K562 (cell line): ENCODE measurements at regions not wholly inside any gene's neighbourhood (a gene's known extent, or its start where the extent isn't known, plus 50 kb on each side); places are given as distances from the start of the nearest gene placed in this dataset.

Experiments
- ATAC-seq: fragments of 200-7000 bp; cut with Tn5 transposase; 3 replicates; pipeline ENCODE4 v1.9.1; 2020; ENCODE audit warnings: moderate library complexity
- BruUV-seq: library from RNA; stranded (reverse); fragments of 400-500 nt; replicated peaks from 2 replicates; lab custom pipeline; 2021; lab: Mats Ljungman, UMichigan
- CTCF ChIA-PET: fragments of 300-600 bp; formaldehyde crosslinking; extraction: SDS; loops from one replicate; lab custom pipeline; 2021; ENCODE audit warnings: low intra/inter-chr PET ratio; lab: Yijun Ruan, JAX
- POLR2A ChIA-PET: fragments of 300-600, 350-650 bp; sonication (Branson Sonifier 250); formaldehyde crosslinking; extraction: SDS; loops from one replicate; lab custom pipeline; 2021; ENCODE audit warnings: antibody characterized with exemption, inconsistent platforms; lab: Yijun Ruan, JAX
- DNase-seq, 4 experiments: peaks; one replicate each; pipeline versions ENCODE4 v3.0.0 to v3.0.0-alpha.2; 2011 to 2018; ENCODE audit warnings: low spot score in 3 of 4, mixed read lengths in 3 of 4; ENCODE audit errors: extremely low read depth in 1 of 4
- FAIRE-seq: peaks from 2 replicates; lab custom pipeline; 2011; peaks lifted over from hg19 to GRCh38; lab: Jason Lieb, UNC
- H2AFZ ChIP-seq: 2 replicates; pipeline ENCODE4 v1.6.0; 2011; ENCODE audit warnings: low read depth, low read length, control low read depth, inconsistent platforms
- H3K27ac ChIP-seq: fragments of 200-600 bp; 3 replicates; pipeline ENCODE4 v1.8.0; 2011; ENCODE audit warnings: low read depth, mild to moderate bottlenecking, control low read depth, inconsistent platforms, low read length, moderate library complexity, mixed read lengths; ENCODE audit errors: extremely low read depth
- H3K27me3 ChIP-seq, 2 experiments: fragments of 300-600 bp in 1 of 2; 2 replicates in 1 of 2; 3 replicates in 1 of 2; pipeline versions ENCODE4 v1.6.0 to v1.8.0; 2011; ENCODE audit warnings: inconsistent platforms in 2 of 2, low read length in 2 of 2, mild to moderate bottlenecking in 1 of 2, mixed read lengths in 1 of 2, moderate library complexity in 1 of 2; ENCODE audit not compliant: control insufficient read depth in 2 of 2, insufficient read depth in 2 of 2
- H3K36me3 ChIP-seq: fragments of 300-600 bp; 3 replicates; pipeline ENCODE4 v1.8.0; 2011; ENCODE audit warnings: mild to moderate bottlenecking, low read length, inconsistent platforms; ENCODE audit not compliant: control insufficient read depth, insufficient read depth
- H3K4me1 ChIP-seq, 2 experiments: fragments of 200-600 bp in 1 of 2; replicated peaks in 1 of 2; 2 replicates in 1 of 2; 3 replicates in 1 of 2; pipeline versions ENCODE4 v1.5.1 to v1.8.0; 2011; ENCODE audit warnings: inconsistent platforms in 2 of 2, low read length in 2 of 2, mild to moderate bottlenecking in 1 of 2, mixed read lengths in 1 of 2, moderate library complexity in 1 of 2; ENCODE audit not compliant: control insufficient read depth in 2 of 2, insufficient read depth in 2 of 2
- H3K4me2 ChIP-seq: 2 replicates; pipeline ENCODE4 v1.6.1; 2011; ENCODE audit warnings: low read length, control low read depth, inconsistent platforms, mixed read lengths; ENCODE audit not compliant: insufficient read depth
- H3K4me3 ChIP-seq: fragments of 200-600 bp; sonication (generic), shearing (Covaris generic); 2 replicates; pipeline ENCODE4 v1.5.1; 2016; ENCODE audit warnings: control low read depth, inconsistent platforms
- H3K79me2 ChIP-seq: fragments of 200-600 bp; 3 replicates; pipeline ENCODE4 v1.8.0; 2011; ENCODE audit warnings: low read length, inconsistent platforms; ENCODE audit not compliant: control insufficient read depth, insufficient read depth
- H3K9ac ChIP-seq, 2 experiments: 2 replicates each; pipeline versions ENCODE4 v1.6.0 to v1.6.1; 2011; ENCODE audit warnings: low read depth in 2 of 2, low read length in 2 of 2, control low read depth in 1 of 2, inconsistent platforms in 1 of 2, mild to moderate bottlenecking in 1 of 2, mixed read lengths in 1 of 2; ENCODE audit not compliant: insufficient read depth in 1 of 2
- H3K9me1 ChIP-seq: one replicate; pipeline ENCODE4 v1.6.0; 2011; ENCODE audit warnings: inconsistent platforms, mild to moderate bottlenecking, low read length, moderate library complexity; ENCODE audit not compliant: control insufficient read depth, insufficient read depth
- H3K9me3 ChIP-seq: replicated peaks from 2 replicates; pipeline ENCODE4 v1.5.1; 2011; ENCODE audit warnings: low read depth, low read length, inconsistent platforms; ENCODE audit not compliant: control insufficient read depth, insufficient read depth
- H4K20me1 ChIP-seq: replicated peaks from 2 replicates; pipeline ENCODE4 v1.6.1; 2011; ENCODE audit warnings: low read length, inconsistent platforms, mixed read lengths; ENCODE audit not compliant: control insufficient read depth, insufficient read depth
- ARHGAP35 ChIP-seq: fragments of 450-650 bp; IDR thresholded peaks from 2 replicates; pipeline ENCODE4 v1.6.1; 2018; ENCODE audit not compliant: partially characterized antibody
- ARNT ChIP-seq, 2 experiments: fragments of 450-650 bp; IDR thresholded peaks; 2 replicates each; pipeline ENCODE4 v1.6.1; 2016; ENCODE audit warnings: mild to moderate bottlenecking in 1 of 2
- CGGBP1 ChIP-seq: fragments of 250-450 bp; sonication (Bioruptor Pico); IDR thresholded peaks from 2 replicates; pipeline ENCODE4 v1.9.0; 2021; ENCODE audit warnings: mild to moderate bottlenecking
- EGR1 ChIP-seq: fragments of 450-650 bp; conservative IDR thresholded peaks from 2 replicates; pipeline ENCODE4 v1.6.1; 2017; ENCODE audit warnings: mild to moderate bottlenecking
- ESRRA ChIP-seq: fragments of 450-650 bp; IDR thresholded peaks from 2 replicates; pipeline ENCODE4 v1.6.1; 2014; ENCODE audit warnings: low read depth, mild to moderate bottlenecking, moderate library complexity, borderline replicate concordance
- ETS1 ChIP-seq: conservative IDR thresholded peaks from 2 replicates; pipeline ENCODE4 v1.6.1; 2011; ENCODE audit warnings: low read depth, mild to moderate bottlenecking, low read length; ENCODE audit not compliant: control insufficient read depth
- GTF2E2 ChIP-seq: fragments of 200-800 bp; sonication (Bioruptor generic); IDR thresholded peaks from 2 replicates; pipeline ENCODE4 v1.6.1; 2016; ENCODE audit warnings: missing genetic modification characterization, missing compliant biosample characterization
- HNRNPL ChIP-seq: fragments of 200-400 bp; formaldehyde crosslinking; IDR thresholded peaks from 2 replicates; pipeline ENCODE4 v1.6.1; 2017; ENCODE audit warnings: low read depth, mild to moderate bottlenecking, low read length
- SIX5 ChIP-seq, 2 experiments: IDR thresholded peaks; 2 replicates each; pipeline ENCODE4 v1.6.1; 2011; ENCODE audit warnings: low read length in 2 of 2, borderline replicate concordance in 1 of 2, low read depth in 1 of 2, mild to moderate bottlenecking in 1 of 2, moderate library complexity in 1 of 2; ENCODE audit not compliant: insufficient read depth in 1 of 2
- SMAD4 ChIP-seq: fragments of 250-450 bp; sonication (Bioruptor Pico); conservative IDR thresholded peaks from 2 replicates; pipeline ENCODE4 v1.8.0; 2021; ENCODE audit warnings: inconsistent platforms, mild to moderate bottlenecking, moderate library complexity
- SOX6 ChIP-seq: fragments of 450-650 bp; IDR thresholded peaks from 2 replicates; pipeline ENCODE4 v1.6.1; 2014; ENCODE audit warnings: mild to moderate bottlenecking
- SRSF7 ChIP-seq: fragments of 200-400 bp; formaldehyde crosslinking; optimal IDR thresholded peaks from 2 replicates; pipeline ENCODE3; 2017; ENCODE audit warnings: mild to moderate bottlenecking, low read depth, low read length
- STAT6 ChIP-seq: sonication (generic); formaldehyde crosslinking; IDR thresholded peaks from 2 replicates; pipeline ENCODE4 v1.8.1; 2023; ENCODE audit warnings: mild to moderate bottlenecking, missing genetic modification reagents
- VEZF1 ChIP-seq: fragments of 200-800 bp; sonication (Bioruptor generic); IDR thresholded peaks from 2 replicates; pipeline ENCODE4 v1.6.1; 2017; ENCODE audit warnings: missing genetic modification characterization, missing compliant biosample characterization
- YBX1 ChIP-seq: fragments of 450-650 bp; IDR thresholded peaks from 2 replicates; pipeline ENCODE4 v1.7.1; 2016; ENCODE audit warnings: mild to moderate bottlenecking
- ZNF695 ChIP-seq: fragments of 450-650 bp; formaldehyde crosslinking; IDR thresholded peaks from 2 replicates; pipeline ENCODE4 v1.4.0; 2020; ENCODE audit warnings: mild to moderate bottlenecking, moderate library complexity
- ZNF79 ChIP-seq: fragments of 250-450 bp; sonication (Bioruptor Pico); IDR thresholded peaks from 2 replicates; pipeline ENCODE4 v1.4.0; 2020; ENCODE audit warnings: low read depth, mild to moderate bottlenecking, moderate library complexity
- WGBS: fragments of 100-300 bp; shearing (Covaris generic); methylation state at CpG from one replicate; pipeline ENCODE4 v1.1.6; 2016; ENCODE audit warnings: low coverage, mixed read lengths; ENCODE audit not compliant: insufficient coverage; ENCODE audit errors: missing lambda C conversion rate; 5-methylcytosine and 5-hydroxymethylcytosine counted together
- in situ Hi-C: fragments of 300-500 bp; cut with MboI; formaldehyde crosslinking; loops from 4 replicates; pipeline ENCODE4 v1.15.0; 2018; ENCODE audit warnings: inconsistent platforms, mixed read lengths
- intact Hi-C: fragments of 100-400 bp; cut with micrococcal nuclease; formaldehyde crosslinking; loops from 2 replicates; pipeline ENCODE4 v1.14.2; 2022

- TF ChIP-seq SRSF7: no peak
Observed at GRCh38 chr7:68121655-68122054, 1125.0 kb downstream of the TYW1 start (continued).

GRCh38 chr7:68122801-68123200 is 1126.2 kb downstream of the TYW1 start:
- H3K79me2 ChIP-seq: no peaks in the 10 kb centered on the region
- no peaks in the 10 kb centered on the region for H3K36me3 ChIP-seq
- POLR2A ChIA-PET: no interaction called here
- H3K4me1 ChIP-seq: no peaks in the 10 kb centered on the region
- no peaks in the 10 kb centered on the region for H3K9me3 ChIP-seq
- no peaks in the 10 kb centered on the region for H3K27me3 ChIP-seq
- H3K9ac ChIP-seq: no peak overlapping the region
- CTCF ChIA-PET: no interaction called here
- DNase-seq: no peak
- WGBS: 1% methylated on average over 8 of the region's 8 CpGs
- no TSS peak for BruUV-seq
- no peaks in the 10 kb centered on the region for H3K9me1 ChIP-seq
- intact Hi-C loops: no loop called here
- ATAC-seq: no peak
- H3K27ac ChIP-seq: no peak overlapping the region
- FAIRE-seq: no peak
- no peaks in the 10 kb centered on the region for H4K20me1 ChIP-seq
- H3K4me2 ChIP-seq: no peak overlapping the region
- no peak overlapping the region for H3K4me3 ChIP-seq
- in situ Hi-C loops: no loop called here
- no peak overlapping the region for H2AFZ ChIP-seq
- TF ChIP-seq GTF2E2 (no peak), ARNT (IDR thresholded peaks at IDR 0.05) (no peak), ZNF695 (no peak), STAT6 (no peak), ARHGAP35 (no peak), SOX6 (no peak), YBX1 (no peak), SMAD4 (CRISPR knock-in tag) (no peak), VEZF1 (CRISPR knock-in tag) (no peak), ZNF79 (CRISPR knock-in tag) (no peak), ETS1 (no peak), EGR1 (no peak), CGGBP1 (no peak), SIX5 (IDR thresholded peaks at IDR 0.05; ENCODE audit: borderline replicate concordance in 1 of 2, insufficient read depth in 1 of 2, low read depth in 1 of 2, low read length in 2 of 2) (no peak), ESRRA (no peak), HNRNPL (no peak)
